Heart right ventricle (tissue), 16 donors: ENCODE measurements at regions not wholly inside any gene's neighbourhood (a gene's known extent, or its start where the extent isn't known, plus 50 kb on each side); places are given as distances from the start of the nearest gene placed in this dataset.
"Not testable (repeated sequence)": the region's sequence is repeated elsewhere in the genome, so short reads cannot be mapped to it uniquely, and the experiment has no call there.

Source experiments
- ATAC-seq, 8 donors: fragments of 200-7000 bp; cut with Tn5 transposase; one replicate each; pipeline ENCODE4 v1.9.1; 2020; ENCODE audit warnings: mild to moderate bottlenecking in 8 of 8, moderate library complexity in 8 of 8, moderate number of reproducible peaks in 1 of 8
- DNase-seq, 2 donors: peaks; one replicate each; pipeline ENCODE4 v3.0.0-alpha.2; 2020
- H3K27ac ChIP-seq, 10 donors: fragments of 200-600 bp; sonication (generic) in 2 of 10; one replicate each; pipeline versions ENCODE4 v1.5.0 to v1.8.0; 2020 to 2022; ENCODE audit warnings: mild to moderate bottlenecking in 3 of 10
- H3K27me3 ChIP-seq, 7 donors: fragments of 200-600 bp; one replicate each; pipeline ENCODE4 v1.8.0; 2021 to 2022; ENCODE audit warnings: mild to moderate bottlenecking in 2 of 7
- H3K36me3 ChIP-seq, 9 donors: fragments of 200-600 bp; sonication (generic) in 1 of 9; one replicate each; pipeline versions ENCODE4 v1.5.0 to v1.8.0; 2020 to 2022; ENCODE audit warnings: mild to moderate bottlenecking in 2 of 9
- H3K4me1 ChIP-seq, 9 donors: fragments of 200-600 bp; sonication (generic) in 1 of 9; one replicate each; pipeline versions ENCODE4 v1.5.0 to v1.8.0; 2020 to 2022; ENCODE audit warnings: mild to moderate bottlenecking in 4 of 9
- H3K4me3 ChIP-seq, 10 donors: fragments of 200-600 bp; sonication (generic) in 2 of 10; one replicate each; pipeline versions ENCODE4 v1.5.0 to v1.8.0; 2020 to 2022; ENCODE audit warnings: mild to moderate bottlenecking in 7 of 10, moderate library complexity in 2 of 10
- H3K9me3 ChIP-seq, 11 donors: fragments of 200-600 bp in 10 of 11; sonication (generic) in 2 of 11; one replicate each; pipeline versions ENCODE4 v1.5.0 to v1.8.0; 2013 to 2022; ENCODE audit warnings: mild to moderate bottlenecking in 2 of 11, control low read depth in 1 of 11, moderate library complexity in 1 of 11
- WGBS, 2 donors: extraction: QIAGEN DNeasy Blood & Tissue Kit; methylation state at CpG; one replicate each; pipeline ENCODE4 v1.1.7; 2013; ENCODE audit warnings: inconsistent platforms in 1 of 2; 5-methylcytosine and 5-hydroxymethylcytosine counted together
- intact Hi-C, 10 donors: fragments of 100-400 bp; cut with DNase I; formaldehyde crosslinking; loops; one replicate each; pipeline versions ENCODE4 v1.11.1 to v1.14.2; 2022
- TF ChIP-seq, protein P1 (sequence below), 9 donors: fragments of 200-600 bp; sonication (generic) in 2 of 9; IDR thresholded peaks; one replicate each; pipeline versions ENCODE4 v1.5.0 to v1.8.0; 2021 to 2022; ENCODE audit warnings: antibody characterized with exemption in 9 of 9, mild to moderate bottlenecking in 5 of 9, moderate library complexity in 1 of 9
- donor health status: Arrhythmogenic right ventricular cardiomyopathy.
- donor health status: ischemic (EF 13 %, LVEDD 7.1; RV severe dilation, severe dysfunction).
- donor health status: healthy with polysubstance abuse.
- donor health status: DM: no; HTN: yes; CAD: no.
- donor health status: DM: no; HTN: no; CAD: no.
- donor health status: ischemic (EF 25% LVEDD 6.9; RV normal size, moderate dysfunction).
- donor health status: ischemic (EF 25% LVEDD 5.7; RV mildly dilated, moderate dysfunction).
- donor health status: healthy.
- donor health status: DM: yes; HTN: yes; CAD: no.
- donor health status: Ischemic cardiomyopathy.
- donor health status: ischemic (EF 35%, LVEDD 5.7; RV mildly dilated, moderate dysfunction).
- donor health status: nonischemic (EF 11% LVEDD 7.7; RV severe dilation, severe dysfunction).
- donor health status: DM: yes; HTN: yes; CAD: no.
- donor health status: PGD.
- donor health status: ischemic (EF 29% LVEDD 5.4; RV normal size, mild dysfunction).
- donor health status: nonischemic (EF 23%, LVEDD 6.1; RV moderate dilation, normal function).

DNA sequence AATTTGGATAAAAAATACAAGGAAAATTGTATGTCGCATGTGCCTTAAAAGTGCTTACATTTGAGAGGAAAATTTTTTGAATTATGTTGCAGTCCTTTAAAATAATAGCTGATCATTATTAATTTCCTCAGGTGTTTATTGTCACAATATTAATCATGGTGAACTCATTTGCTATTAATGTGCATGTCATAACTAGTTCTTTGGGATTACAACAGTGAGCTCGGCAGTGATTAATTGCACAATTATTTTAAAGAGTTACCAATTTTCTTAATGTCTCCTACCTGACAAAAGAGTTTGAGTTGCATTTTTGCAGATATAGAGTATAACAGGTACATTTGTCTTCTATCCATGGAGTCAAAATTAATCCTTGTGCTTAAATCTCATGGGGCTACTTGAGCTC lies 854.3 kb downstream of the BRINP3 start:
- Histone ChIP-seq H3K4me1 (no peaks in the 10 kb centered on the region), H3K36me3 (no peaks in the 10 kb centered on the region), H3K4me3 (no peak overlapping the region), H3K27me3 (no peaks in the 10 kb centered on the region), H3K27ac (no peak overlapping the region), H3K9me3 (peaks cover 0 to 2% (median 0%) of the 10 kb centered on the region in 11 donors)
- WGBS, 2 donors: 86 to 95% methylated on average over 2 of the region's 2 CpGs
- ATAC-seq (no peak), DNase-seq (no peak)
- TF ChIP-seq, protein P1, sequence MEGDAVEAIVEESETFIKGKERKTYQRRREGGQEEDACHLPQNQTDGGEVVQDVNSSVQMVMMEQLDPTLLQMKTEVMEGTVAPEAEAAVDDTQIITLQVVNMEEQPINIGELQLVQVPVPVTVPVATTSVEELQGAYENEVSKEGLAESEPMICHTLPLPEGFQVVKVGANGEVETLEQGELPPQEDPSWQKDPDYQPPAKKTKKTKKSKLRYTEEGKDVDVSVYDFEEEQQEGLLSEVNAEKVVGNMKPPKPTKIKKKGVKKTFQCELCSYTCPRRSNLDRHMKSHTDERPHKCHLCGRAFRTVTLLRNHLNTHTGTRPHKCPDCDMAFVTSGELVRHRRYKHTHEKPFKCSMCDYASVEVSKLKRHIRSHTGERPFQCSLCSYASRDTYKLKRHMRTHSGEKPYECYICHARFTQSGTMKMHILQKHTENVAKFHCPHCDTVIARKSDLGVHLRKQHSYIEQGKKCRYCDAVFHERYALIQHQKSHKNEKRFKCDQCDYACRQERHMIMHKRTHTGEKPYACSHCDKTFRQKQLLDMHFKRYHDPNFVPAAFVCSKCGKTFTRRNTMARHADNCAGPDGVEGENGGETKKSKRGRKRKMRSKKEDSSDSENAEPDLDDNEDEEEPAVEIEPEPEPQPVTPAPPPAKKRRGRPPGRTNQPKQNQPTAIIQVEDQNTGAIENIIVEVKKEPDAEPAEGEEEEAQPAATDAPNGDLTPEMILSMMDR (IDR thresholded peaks at IDR 0.05): no peak
- intact Hi-C loops: no loop called here

DNA sequence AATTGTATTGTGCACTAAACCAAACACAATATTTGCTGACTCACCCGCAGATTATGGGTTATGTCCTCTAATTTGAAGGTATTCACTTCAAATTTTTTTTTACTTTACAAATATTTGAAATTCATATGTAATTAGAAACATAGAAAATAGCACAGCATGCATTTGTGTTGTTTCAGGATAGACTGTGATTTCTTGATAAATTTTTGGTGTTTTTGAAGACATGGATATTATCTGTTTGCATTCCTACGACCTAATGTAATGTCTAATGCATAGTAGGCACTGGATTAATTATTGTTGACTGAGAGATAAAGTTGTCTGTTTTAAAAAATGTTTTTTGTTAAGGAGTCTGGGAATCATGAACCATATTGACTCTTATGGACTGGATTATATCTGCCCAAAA lies 850.2 kb downstream of the BRINP3 start:
- ATAC-seq (no peak), DNase-seq (no peak)
- H3K36me3 ChIP-seq: no peaks in the 10 kb centered on the region
- no peak overlapping the region for H3K4me3 ChIP-seq
- intact Hi-C loops: no loop called here
- H3K27me3 ChIP-seq: no peaks in the 10 kb centered on the region
- 60 to 71% methylated on average over 2 of the region's 2 CpGs for WGBS, 2 donors
- no peaks in the 10 kb centered on the region for H3K9me3 ChIP-seq
- H3K27ac ChIP-seq: no peak overlapping the region
- H3K4me1 ChIP-seq: no peaks in the 10 kb centered on the region
- TF ChIP-seq, protein P1 (IDR thresholded peaks at IDR 0.05): no peak

DNA sequence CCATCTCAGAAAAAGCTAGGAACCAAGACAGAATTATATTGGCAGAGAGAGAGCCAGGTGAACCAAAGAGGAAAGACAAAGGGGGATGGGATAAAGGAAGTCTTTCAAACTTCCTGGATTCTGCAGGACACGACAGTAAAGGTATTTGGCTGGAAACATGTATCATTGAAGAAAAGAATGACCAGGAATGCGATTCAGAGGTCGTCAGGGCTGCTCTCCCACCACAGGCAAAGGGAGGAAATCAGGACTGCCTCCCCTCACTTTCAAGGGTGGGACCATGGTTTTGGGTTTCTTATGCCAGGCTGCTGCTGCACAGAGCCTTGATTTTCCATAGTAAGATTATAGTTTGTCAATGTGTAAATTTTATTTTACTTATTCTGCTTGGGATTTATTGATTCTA lies 848.8 kb downstream of the BRINP3 start:
- Histone ChIP-seq H3K36me3 (no peaks in the 10 kb centered on the region), H3K4me3 (no peak overlapping the region), H3K27ac (no peak overlapping the region), H3K9me3 (no peaks in the 10 kb centered on the region), H3K27me3 (no peaks in the 10 kb centered on the region), H3K4me1 (no peaks in the 10 kb centered on the region)
- TF ChIP-seq, protein P1 (IDR thresholded peaks at IDR 0.05): no peak
- no peak for ATAC-seq
- intact Hi-C loops: no loop called here
- WGBS, 2 donors: 49 to 53% methylated on average over 3 of the region's 3 CpGs
- no peak for DNase-seq

DNA sequence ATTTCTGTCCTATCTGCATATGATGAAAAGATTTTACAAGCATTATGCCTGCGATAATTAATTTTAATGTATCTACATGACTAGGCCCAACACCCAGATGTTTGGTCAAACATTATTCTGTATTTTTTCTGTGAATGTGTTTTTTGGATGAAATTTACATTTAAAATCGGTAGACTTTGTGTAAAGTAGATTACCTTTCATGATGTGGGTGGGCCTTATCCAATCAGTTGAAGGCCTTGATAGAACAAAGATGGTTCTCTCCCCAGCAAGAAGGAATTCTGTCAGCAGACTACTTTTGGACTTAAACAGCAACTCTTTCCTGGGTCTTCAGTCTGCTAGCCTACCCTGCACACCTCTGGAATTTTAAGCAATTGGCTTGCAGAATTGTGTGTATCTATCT lies 844.0 kb downstream of the BRINP3 start:
- Histone ChIP-seq H3K4me3 (no peak overlapping the region), H3K27ac (no peak overlapping the region), H3K36me3 (no peaks in the 10 kb centered on the region), H3K9me3 (peaks cover 0 to 4% (median 0%) of the 10 kb centered on the region in 11 donors), H3K4me1 (no peaks in the 10 kb centered on the region), H3K27me3 (no peaks in the 10 kb centered on the region)
- DNase-seq: no peak
- no peak for ATAC-seq
- 89 to 92% methylated on average over 2 of the region's 2 CpGs for WGBS, 2 donors
- intact Hi-C loops: no loop called here
- TF ChIP-seq, protein P1 (IDR thresholded peaks at IDR 0.05): no peak

DNA sequence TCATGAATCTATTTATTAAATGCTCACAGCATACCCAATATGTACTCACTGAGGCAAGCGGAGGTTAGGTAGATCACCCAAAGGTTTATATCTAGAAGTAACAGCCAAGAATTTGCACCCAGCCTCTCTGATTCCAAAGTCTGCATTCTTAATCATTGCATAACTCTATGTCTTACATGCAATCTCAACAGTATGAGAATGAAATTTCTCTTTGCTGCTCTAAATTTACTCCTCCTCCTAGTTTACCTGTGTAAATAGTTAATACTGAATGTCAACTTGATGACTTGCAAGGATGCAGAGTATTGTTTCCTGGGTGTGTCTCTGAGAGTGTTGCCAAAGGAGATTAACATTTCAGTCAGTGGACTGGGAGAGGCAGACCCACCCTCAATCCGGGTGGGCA lies 840.6 kb downstream of the BRINP3 start:
- Histone ChIP-seq H3K9me3 (peaks cover 0 to 4% (median 0%) of the 10 kb centered on the region in 11 donors), H3K4me1 (no peaks in the 10 kb centered on the region), H3K36me3 (no peaks in the 10 kb centered on the region), H3K4me3 (no peak overlapping the region), H3K27me3 (no peaks in the 10 kb centered on the region), H3K27ac (no peak overlapping the region)
- DNase-seq (no peak), ATAC-seq (no peak)
- intact Hi-C loops: no loop called here
- TF ChIP-seq, protein P1 (IDR thresholded peaks at IDR 0.05): no peak
- 82 to 84% methylated on average over 2 of the region's 2 CpGs for WGBS, 2 donors

DNA sequence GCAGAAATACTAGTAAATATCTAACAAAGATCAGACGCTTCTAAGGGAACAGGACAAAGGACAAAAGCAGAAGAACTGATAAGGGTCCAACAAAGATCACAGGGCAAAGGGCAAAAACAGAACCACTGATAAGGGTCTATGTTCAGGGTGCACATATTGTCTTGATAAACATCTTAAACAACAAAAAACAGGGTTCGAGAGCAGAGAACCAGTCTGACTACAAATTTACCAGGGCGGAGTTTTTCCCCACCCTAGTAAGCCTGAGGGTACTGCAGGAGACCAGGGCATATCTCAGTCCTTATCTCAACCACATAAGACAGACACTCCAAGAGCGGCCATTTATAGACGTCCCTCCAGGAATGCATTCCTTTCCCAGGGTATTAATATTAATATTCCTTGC lies 833.5 kb downstream of the BRINP3 start:
- 68 to 71% methylated on average over 5 of the region's 5 CpGs for WGBS, 2 donors

More for the DNA sequence above, 833.5 kb downstream of the BRINP3 start:
- H3K9me3 ChIP-seq, ATAC-seq, H3K27me3 ChIP-seq, intact Hi-C loops, H3K4me1 ChIP-seq, H3K27ac ChIP-seq, H3K36me3 ChIP-seq, H3K4me3 ChIP-seq, DNase-seq: not testable (repeated sequence)
